HG03280 (cell line): ENCODE measurements at regions not wholly inside any gene's neighbourhood (a gene's known extent, or its start where the extent isn't known, plus 50 kb on each side); places are given as distances from the start of the nearest gene placed in this dataset.

Experiments used
- ATAC-seq: cut with Tn5 transposase; IDR thresholded peaks from one replicate; pipeline ENCODE4 v1.9.1; 2021; ENCODE audit warnings: mild to moderate bottlenecking, moderate library complexity; ENCODE audit not compliant: unreplicated experiment

GRCh38 chr10:5305374-5305773 is 59.4 kb upstream of the UCN3 start:
- no peak for ATAC-seq

GRCh38 chr10:5310914-5311313 is 53.9 kb upstream of the UCN3 start:
- ATAC-seq: no peak

GRCh38 chr10:5311617-5312016 is 53.1 kb upstream of the UCN3 start:
- ATAC-seq: no peak

- no peak for ATAC-seq
Measured at GRCh38 chr10:5314840-5315239, 49.9 kb upstream of the UCN3 start.
